NCI-H2227 (cell line): ENCODE measurements at regions not wholly inside any gene's neighbourhood (a gene's known extent, or its start where the extent isn't known, plus 50 kb on each side); places are given as distances from the start of the nearest gene placed in this dataset.
"Not testable (repeated sequence)": the region's sequence is repeated elsewhere in the genome, so short reads cannot be mapped to it uniquely, and the experiment has no call there.

Experiments used
- DNase-seq: peaks from one replicate; lab custom pipeline; 2025; ENCODE audit not compliant: unreplicated experiment; lab: John Stamatoyannopoulos, UW

DNA sequence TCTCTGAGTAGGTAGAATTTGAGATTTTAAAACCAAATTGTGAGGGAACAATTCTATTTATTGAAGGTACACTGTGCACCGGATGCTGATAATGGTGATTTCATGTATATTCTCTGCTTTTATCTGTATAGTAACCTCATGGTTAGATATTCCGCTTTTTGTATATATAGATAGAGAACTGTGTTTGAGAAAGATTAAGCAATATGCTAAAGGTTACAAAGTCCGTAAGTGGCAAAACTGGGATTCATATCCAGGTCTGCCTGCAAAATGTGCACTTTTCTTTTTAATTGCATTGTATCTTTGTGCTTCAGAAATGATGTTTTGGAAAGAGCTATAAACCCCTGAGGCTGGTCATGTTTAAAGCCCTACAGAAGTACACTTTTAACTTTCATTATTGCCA, 635.4 kb upstream of the NECTIN3 start:
- no peak for DNase-seq

DNA sequence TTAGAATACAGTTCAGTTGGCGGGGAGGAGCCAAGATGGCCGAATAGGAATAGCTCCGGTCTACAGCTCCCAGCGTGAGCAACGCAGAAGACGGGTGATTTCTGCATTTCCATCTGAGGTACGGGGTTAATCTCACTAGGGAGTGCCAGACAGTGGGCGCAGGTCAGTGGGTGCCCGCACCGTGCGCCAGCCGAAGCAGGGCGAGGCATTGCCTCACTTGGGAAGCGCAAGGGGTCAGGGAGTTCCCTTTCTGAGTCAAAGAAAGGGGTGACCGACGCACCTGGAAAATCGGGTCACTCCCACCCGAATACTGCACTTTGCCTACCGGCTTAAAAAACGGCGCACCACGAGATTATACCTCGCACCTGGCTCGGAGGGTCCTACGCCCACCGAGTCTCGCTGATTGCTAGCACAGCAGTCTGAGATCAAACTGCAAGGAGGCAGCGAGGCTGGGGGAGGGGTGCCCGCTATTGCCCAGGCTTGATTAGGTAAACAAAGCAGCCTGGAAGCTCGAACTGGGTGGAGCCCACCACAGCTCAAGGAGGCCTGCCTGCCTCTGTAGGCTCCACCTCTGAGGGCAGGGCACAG, 631.5 kb upstream of the NECTIN3 start:
- DNase-seq: not testable (repeated sequence)

DNA sequence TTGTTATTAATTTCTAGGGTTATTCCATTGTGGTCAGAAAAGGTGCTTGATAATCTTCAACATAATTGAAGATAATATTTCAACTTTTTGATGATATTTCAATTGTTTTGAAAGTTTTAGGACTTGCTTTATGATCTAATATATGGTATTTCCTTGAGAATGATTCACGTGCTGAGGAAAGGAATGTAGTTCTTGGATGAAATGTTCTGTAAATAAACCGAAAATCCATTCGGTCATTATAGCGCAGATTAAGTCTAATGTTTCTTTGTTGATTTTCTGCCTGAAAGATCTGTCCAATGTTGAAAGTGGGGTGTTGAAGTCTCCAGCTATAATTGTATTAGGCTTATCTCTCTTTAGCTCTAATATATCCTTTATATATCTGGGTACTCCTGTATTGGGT, 617.5 kb upstream of the NECTIN3 start:
- no peak for DNase-seq

DNA sequence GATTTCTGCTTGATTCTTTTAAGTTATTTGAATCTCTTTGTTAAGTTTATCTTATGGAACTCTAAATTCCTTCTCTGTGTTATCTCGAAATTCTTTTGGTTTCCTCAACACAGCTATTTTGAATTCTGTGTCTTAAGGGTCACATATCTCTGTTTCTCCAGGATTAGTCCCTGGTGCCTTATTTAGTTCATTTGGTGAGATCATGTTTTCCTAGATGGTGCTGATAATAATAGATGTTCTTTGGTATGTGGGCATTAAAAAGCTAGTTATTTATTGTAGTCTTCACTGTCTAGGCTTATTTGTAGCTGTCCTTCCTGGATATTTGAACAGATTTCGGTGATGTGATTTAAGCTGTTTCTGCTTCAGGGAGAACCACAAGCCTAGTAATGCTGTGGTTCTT, 615.6 kb upstream of the NECTIN3 start:
- DNase-seq: no peak

DNA sequence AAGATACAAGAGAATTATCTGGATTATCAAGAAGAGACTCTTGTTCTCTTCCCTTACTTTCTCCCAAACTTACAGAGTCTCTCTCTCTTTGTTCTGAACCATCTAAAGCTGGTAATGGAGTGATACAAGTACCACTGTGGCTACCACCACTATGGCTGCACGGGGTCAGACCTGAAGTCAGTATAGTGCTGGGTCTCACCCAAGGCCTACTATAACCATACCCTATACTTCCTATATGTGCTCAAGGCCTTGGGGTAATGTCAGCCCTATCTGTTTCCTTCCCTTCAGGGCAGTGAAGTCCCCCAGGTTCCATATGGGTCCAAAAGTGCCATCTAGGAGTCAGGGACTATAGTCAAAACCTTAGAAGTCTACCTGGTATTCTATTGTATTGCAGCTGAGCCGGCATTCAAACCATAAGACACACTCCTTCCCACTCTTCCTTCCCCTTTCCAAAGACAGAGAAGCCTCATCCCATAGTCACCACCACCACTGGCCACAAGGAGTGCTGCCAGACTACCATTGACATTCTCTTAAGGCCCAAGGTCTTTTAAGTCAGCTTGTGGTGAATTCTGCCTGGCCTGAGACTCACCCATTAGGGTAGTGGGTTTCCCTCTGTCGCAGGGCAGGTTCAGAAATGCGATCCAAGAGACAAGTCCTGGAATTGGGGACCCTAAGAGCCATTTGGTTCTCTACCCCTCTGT, 615.0 kb upstream of the NECTIN3 start:
- DNase-seq: no peak

DNA sequence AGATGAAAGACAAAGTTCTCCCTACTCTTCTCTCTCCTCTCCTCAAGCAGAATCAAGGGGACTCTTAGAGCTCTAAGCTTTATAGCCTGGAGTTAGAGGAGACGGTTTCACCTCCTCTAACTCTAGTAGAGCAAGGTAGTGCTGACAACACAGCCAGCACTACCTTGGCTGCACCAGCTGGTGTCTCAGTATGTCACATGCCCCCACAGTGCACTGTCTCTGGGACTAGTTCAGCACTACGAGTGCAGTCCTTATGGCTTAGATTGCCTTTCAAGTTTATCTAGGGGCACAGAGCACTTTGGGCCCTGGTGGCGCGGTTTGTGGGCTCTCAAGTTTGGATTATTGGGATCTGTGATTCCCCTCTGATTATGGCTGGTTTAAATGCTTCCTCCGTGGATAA, 614.1 kb upstream of the NECTIN3 start:
- no peak for DNase-seq

DNA sequence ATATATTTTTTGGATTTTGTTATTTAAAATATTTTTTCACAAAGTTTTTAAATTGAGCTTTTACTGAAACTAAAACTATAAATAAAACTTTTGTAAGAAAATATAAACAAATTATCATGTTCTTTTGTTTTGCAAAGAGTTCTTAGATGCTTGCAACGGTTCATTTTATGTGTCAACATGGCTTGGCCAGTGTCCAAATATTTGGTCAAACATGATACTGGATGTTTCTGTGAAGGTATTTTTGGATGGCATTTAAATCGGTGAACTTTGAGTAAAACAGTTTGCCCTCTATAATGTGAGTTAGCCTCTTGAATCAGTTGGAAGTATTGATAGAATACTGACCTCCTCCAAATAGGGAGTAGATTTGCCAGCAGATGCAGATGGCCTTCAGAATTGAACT, 612.6 kb upstream of the NECTIN3 start:
- DNase-seq: no peak

DNA sequence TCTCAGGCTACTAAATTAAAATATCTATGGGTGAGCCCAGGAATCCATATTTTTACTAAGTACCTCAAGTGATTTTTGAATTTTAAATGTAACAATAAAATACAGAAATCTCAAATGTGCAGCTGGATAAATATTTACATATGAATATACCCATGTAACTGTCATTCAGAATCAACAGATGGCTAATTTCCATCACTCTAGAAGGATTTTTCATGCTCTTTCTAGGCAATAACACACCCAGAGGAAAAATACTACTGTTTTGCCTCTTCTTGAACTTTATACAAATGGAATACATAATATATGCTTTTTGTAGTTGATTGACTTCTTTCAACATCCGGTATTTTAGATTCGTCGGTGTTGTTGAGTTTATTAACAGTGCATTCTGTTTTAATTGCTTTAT, 601.3 kb upstream of the NECTIN3 start:
- no peak for DNase-seq

DNA sequence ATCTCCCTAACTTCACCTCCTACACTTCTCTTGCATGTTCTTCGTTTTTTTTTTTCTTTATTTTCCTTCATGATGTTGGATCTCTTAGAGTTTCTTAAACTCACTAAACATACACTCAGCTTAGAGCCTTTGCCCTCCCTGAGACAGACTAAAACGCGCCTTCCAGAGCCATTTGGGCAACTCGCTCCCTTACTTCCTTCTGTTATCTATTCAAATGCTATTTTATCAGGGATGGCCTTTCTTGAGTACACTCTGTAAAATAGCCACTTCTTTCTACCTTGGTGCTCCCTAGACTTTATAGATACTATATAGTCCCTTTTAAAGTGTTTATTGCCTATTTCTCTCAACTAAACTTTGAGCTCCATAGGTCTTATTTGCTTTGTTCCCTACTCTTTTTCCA, 598.2 kb upstream of the NECTIN3 start:
- no peak for DNase-seq

DNA sequence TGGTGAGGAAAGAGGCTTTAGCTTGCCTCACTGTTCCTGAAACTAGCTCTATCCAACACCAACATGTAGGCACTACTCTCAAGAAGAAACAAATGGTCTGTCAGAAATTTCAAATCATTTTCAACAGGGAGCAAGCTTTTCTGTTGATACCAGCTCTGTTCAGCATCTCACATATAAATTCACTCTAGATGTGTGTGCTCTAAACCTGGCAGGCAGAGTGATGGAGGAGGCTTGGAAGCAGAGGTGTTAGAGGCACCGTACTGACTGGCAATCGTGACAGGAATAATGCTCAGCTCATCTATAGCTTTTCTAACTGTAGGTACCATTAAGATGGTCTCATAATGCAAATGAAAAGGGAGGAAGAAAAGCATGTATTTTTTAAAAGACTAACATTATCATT, 597.2 kb upstream of the NECTIN3 start:
- no peak for DNase-seq

DNA sequence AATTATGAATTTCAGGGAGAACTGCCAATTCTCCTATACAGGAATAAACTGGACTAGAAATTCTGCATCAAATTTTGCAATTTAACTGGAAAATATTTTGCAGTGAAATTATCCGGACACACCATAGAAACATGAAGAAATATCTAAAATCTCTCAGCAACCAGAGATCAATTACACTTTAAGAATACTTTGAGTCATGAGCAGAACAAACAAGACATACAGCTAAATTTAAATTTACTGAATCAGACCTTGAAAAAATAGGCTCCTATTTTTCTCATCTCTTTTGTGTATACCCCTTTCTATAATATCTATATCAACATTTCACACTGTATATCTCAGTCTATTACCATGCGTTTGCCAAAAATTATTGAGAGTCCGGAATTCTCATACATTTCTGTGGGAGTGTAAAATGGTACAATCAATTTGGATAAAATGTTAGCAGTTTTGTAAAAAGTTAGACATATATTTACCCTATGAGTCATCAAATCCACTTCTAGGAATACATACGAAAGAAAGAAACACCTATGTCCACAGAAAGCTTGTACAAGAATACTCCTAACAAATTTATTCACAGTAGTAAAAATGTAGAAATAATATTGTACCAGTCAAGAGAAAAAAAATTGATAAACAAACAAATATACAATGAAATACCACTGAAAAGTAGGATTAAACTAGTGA, 593.1 kb upstream of the NECTIN3 start:
- no peak for DNase-seq

DNA sequence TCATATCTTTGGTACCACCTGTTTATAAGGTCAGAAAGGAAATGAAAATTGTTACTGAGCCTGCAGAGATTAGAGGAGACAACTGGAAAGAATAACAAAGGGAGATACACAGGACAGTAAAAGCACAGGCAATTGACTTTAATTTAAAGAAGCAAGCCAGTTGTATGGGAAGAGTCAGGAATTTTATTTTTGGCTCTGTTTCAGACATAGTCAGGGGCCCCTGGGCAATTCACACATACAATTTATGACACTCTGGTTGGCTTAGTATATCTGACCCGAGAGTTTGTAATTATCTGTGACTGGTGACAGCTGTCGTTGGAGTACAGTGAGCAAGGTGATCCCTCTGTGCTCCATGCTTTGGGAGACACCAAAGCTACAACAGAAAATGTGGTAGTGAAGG, 591.9 kb upstream of the NECTIN3 start:
- DNase-seq: no peak

DNA sequence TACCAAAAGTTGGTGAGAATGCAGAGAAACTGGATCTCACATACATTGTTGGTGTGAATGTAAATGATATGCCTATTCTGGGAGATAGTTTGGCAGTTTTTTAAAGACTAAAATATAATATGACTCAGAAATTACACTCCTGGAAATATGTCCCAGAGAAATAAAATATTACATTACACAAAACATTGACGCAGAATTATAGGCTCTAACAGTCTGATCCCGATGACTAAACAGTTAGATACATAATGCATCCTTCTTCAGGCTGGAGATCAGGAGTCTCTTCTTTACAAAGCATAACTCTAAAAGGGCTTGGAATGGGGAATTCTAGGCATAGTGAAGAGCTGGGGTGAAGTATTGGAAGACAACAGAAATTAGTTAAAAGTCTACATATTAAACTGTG, 586.2 kb upstream of the NECTIN3 start:
- no peak for DNase-seq

DNA sequence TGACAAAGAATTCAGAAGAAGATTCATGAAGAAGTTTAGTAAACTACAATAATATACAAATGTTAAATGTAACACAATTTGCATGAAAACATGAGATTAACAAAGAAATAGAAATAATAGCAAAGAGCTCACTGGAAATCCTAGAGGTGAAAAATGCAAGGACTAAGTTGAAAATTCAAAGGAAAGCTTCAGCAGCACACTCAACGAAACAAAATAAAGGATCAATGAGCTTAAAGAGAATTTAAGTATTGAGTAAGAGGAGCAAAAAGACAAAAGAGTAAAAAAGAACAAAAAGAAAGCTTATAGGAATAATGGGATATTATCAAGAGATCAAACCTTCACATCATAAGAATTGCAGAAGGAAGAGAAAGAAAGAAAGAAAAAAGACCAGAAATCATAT, 583.8 kb upstream of the NECTIN3 start:
- no peak for DNase-seq

DNA sequence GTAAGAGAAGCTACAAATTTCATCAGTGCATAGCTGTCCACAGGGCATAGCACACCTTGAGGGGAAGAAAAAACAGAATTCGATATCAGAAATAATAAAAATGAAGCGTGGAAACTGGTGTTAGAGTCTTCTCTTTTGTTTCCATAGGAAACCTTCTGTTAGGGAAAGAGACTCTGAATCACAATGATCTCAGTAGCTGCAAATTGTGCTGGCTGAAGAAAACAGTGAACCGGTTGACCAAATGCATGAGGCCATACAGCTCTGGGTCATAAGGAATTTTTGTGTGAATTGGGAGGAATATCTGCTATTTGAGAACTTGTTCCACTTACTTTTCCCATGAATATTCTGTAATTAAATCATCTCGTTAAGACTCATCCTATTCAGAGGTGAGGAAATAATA, 580.2 kb upstream of the NECTIN3 start:
- DNase-seq: no peak

DNA sequence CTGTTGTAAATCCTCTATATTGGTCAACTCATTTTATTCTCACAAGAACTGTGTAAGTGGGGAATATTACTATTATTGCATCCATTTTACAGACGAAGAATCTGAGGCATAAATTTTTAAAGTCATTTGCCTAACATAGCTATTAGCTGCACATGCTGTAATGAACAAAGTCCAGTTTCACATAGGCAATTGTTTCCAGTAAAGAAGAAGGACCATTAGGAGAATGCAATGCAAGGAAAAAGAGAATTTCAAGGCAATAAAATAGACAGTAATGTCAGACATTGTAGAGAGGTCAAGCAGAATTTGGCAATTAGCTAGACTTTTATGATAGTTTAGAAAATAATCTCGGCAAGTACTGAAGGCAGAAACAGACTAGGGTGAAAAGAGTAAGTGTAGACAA, 578.7 kb upstream of the NECTIN3 start:
- no peak for DNase-seq

DNA sequence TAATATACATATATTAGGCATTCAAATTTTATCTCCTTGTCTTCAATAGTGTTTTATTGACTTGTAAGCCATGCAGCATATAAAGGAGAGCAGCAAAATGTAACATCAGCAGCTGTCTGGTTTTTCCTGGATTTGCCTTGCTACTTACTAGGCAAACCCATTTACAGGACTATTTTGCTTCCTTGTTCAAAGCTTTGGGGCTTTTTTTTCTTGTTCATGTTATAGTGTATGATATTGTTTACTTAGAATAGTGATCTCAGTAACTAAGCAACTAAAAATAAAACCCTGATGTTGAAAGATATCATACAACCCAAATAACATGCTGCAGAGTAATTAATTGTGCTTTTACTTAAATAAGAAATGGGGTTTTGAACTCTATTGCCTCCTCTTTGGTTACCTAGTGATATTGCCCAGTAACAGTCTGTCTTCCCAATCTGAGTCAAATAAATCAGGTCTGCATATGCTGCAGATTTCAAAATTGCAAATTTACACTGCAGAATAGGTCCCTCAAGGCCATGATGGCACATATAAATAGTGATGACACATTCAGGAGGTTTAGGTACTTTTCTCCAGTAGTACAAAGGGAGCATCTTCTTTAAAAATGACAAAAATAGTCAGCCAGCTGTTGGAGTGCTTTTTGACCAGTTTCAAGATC, 578.1 kb upstream of the NECTIN3 start:
- DNase-seq: no peak

DNA sequence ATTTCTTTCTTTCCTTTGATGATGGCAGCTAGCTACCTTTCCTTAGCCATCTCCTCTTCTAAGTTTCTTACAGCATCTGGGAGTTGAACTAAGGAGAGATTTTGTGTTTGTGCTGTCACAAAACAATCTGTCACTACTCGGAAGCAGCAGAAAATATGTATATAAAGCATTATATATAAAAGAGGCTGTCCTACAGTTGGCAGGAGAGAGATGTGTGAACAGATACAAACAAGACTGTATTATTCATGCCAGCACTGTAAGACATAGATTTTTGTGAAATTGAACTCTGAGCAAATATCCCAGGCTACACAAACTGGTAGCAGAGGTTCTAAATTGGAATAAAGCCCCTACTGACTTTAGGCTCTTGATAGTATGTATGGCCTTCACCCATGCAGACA, 577.5 kb upstream of the NECTIN3 start:
- DNase-seq: no peak

DNA sequence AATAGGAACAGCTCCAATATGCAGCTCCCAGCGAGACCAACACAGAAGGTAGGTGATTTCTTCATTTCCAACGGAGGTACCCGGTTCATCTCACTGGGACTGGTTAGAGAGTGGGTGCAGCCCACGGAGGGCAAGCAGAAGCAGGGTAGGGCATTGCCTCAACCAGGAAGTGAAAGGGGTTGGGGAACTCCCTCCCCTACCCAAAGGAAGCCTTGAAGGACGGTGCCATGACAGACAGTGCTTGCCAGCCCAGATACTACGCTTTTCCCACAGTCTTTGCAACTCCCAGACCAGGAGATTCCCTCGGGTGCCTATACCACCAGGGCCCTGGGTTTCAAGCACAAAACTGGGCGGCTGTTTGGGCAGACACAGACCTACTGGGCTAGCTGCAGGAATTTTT, 576.9 kb upstream of the NECTIN3 start:
- DNase-seq: no peak

DNA sequence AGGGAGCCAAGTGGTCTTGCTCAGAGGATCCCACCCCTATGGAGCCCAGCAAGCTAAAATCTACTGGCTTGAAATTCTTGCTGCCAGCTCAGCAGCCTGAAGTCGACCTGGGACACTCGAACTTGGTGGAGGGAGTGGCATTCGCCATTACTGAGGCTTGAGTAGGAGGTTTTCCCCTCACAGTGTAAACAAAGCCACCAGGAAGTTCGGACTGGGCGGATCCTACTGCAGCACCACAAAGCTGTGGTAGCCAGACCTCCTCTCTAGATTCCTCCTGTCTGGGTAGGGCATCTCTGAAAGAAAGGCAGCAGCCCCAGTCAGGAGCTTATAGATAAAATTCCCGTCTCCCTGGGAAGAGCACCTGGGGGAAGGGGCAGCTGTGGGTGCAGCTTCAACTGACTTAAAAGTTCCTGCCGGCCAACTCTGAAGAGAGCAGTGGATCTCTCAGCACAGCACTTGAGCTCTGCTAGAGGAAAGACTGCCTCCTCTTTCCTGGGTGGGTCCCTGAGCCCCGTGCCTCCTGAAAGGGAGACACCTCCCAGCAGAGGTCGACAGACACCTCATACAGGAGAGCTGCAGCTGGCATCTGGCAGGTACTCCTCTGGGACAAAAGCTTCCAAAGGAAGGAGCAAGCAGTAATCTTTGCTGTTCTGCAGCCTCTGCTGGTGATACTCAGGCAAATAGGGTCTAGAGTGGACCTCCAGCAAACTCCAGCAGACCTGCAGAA, 576.3 kb upstream of the NECTIN3 start:
- DNase-seq: no peak

DNA sequence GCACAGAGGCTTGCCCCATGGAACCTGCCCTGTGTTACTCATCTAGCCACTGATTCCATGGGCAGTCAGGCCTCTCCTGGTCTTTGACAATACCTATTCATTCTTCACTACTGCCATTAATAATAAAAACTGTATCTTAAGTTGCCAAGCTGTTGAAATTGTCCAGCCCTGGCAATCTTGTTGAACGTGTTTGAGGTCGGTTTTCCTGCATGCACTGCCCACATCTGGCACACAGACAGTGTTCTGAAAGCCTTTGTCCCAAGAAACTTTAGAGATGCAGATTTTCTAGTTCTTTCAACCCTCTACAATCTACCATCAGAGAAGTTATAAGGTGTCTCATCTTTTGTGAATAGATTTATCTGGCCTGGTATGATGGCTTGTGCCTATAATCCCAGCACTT, 567.2 kb upstream of the NECTIN3 start:
- no peak for DNase-seq

DNA sequence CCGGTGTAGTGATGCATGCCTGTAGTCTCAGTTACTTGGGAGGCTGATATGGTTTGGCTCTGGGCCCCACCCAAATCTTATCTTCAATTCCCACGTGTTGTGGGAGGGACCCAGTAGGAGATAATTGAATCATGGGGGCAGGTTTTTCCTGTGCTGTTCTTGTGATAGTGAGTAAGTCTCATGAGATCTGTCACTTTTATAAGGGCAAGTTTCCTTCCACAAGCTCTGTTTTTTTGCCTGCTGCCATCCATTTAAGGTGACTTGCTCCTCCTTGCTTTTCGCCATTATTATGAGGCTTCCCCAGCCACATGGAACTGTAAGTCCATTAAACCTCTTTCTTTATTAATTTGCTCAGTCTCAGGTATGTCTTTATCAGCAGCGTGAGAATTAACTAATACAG, 566.7 kb upstream of the NECTIN3 start:
- DNase-seq: no peak
